GM19043 (cell line): ENCODE measurements at regions not wholly inside any gene's neighbourhood (a gene's known extent, or its start where the extent isn't known, plus 50 kb on each side); places are given as distances from the start of the nearest gene placed in this dataset.

Experiments used
- ATAC-seq: cut with Tn5 transposase; IDR thresholded peaks from one replicate; pipeline ENCODE4 v1.9.1; 2021; ENCODE audit warnings: low read depth; ENCODE audit not compliant: unreplicated experiment

- ATAC-seq = no peak
Observed at GRCh38 chr5:2658881-2659470, 92.5 kb downstream of the IRX2 start.

- ATAC-seq = no peak
Observed at GRCh38 chr5:2658447-2658846, 93.0 kb downstream of the IRX2 start.

GRCh38 chr5:2657151-2657550 is 94.3 kb downstream of the IRX2 start:
- no peak for ATAC-seq

- no peak for ATAC-seq
Observed at GRCh38 chr5:2656206-2656605, 95.3 kb downstream of the IRX2 start.

GRCh38 chr5:2653991-2654390 is 97.5 kb downstream of the IRX2 start:
- no peak for ATAC-seq

- no peak for ATAC-seq
Observed at GRCh38 chr5:2651116-2651515, 100.4 kb downstream of the IRX2 start.

GRCh38 chr5:2642684-2643345 is 108.7 kb downstream of the IRX2 start:
- no peak for ATAC-seq

- ATAC-seq = no peak
Observed at GRCh38 chr5:2640717-2641116, 110.8 kb downstream of the IRX2 start.

- no peak for ATAC-seq
Observed at GRCh38 chr5:2639425-2639824, 112.1 kb downstream of the IRX2 start.

GRCh38 chr5:2634399-2635176 is 116.9 kb downstream of the IRX2 start:
- ATAC-seq = no peak

- ATAC-seq = no peak
Observed at GRCh38 chr5:2633992-2634391, 117.5 kb downstream of the IRX2 start.

- no peak for ATAC-seq
Observed at GRCh38 chr5:2631758-2632157, 119.7 kb downstream of the IRX2 start.

- no peak for ATAC-seq
Observed at GRCh38 chr5:2629045-2629444, 122.4 kb downstream of the IRX2 start.

- ATAC-seq = no peak
Observed at GRCh38 chr5:2627867-2628266, 123.6 kb downstream of the IRX2 start.

- ATAC-seq = no peak
Observed at GRCh38 chr5:2626572-2626971, 124.9 kb downstream of the IRX2 start.

- ATAC-seq = no peak
Observed at GRCh38 chr5:2622866-2623265, 128.6 kb downstream of the IRX2 start.

GRCh38 chr5:2621631-2622030 is 129.8 kb downstream of the IRX2 start:
- ATAC-seq = no peak

GRCh38 chr5:2619216-2619615 is 132.3 kb downstream of the IRX2 start:
- no peak for ATAC-seq

GRCh38 chr5:2617461-2617860 is 134.0 kb downstream of the IRX2 start:
- ATAC-seq = no peak

GRCh38 chr5:2615917-2616316 is 135.6 kb downstream of the IRX2 start:
- ATAC-seq = no peak

GRCh38 chr5:2614571-2614970 is 136.9 kb downstream of the IRX2 start:
- ATAC-seq = no peak

- no peak for ATAC-seq
Observed at GRCh38 chr5:2611659-2612058, 139.8 kb downstream of the IRX2 start.
